Esophagus muscularis mucosa (tissue), 3 donors: ENCODE measurements at regions not wholly inside any gene's neighbourhood (a gene's known extent, or its start where the extent isn't known, plus 50 kb on each side); places are given as distances from the start of the nearest gene placed in this dataset.

ENCODE experiments used
- POLR2A ChIP-seq: fragments of 450-650 bp; IDR thresholded peaks from one replicate; pipeline ENCODE4 v1.6.1; 2017; ENCODE audit warnings: antibody characterized with exemption, moderate library complexity, mild to moderate bottlenecking, low read depth
- TF ChIP-seq, protein P1 (sequence below), 3 experiments: fragments of 200-600 bp in 2 of 3; fragments of 450-650 bp in 1 of 3; sonication (generic) in 2 of 3; IDR thresholded peaks; one replicate each; pipeline ENCODE4 v1.5.1; 2017 to 2019; ENCODE audit warnings: antibody characterized with exemption in 3 of 3, mild to moderate bottlenecking in 2 of 3, moderate library complexity in 1 of 3

GRCh38 chr7:106588422-106589197 is 72.3 kb downstream of the CCDC71L start:
- TF ChIP-seq, protein P1, sequence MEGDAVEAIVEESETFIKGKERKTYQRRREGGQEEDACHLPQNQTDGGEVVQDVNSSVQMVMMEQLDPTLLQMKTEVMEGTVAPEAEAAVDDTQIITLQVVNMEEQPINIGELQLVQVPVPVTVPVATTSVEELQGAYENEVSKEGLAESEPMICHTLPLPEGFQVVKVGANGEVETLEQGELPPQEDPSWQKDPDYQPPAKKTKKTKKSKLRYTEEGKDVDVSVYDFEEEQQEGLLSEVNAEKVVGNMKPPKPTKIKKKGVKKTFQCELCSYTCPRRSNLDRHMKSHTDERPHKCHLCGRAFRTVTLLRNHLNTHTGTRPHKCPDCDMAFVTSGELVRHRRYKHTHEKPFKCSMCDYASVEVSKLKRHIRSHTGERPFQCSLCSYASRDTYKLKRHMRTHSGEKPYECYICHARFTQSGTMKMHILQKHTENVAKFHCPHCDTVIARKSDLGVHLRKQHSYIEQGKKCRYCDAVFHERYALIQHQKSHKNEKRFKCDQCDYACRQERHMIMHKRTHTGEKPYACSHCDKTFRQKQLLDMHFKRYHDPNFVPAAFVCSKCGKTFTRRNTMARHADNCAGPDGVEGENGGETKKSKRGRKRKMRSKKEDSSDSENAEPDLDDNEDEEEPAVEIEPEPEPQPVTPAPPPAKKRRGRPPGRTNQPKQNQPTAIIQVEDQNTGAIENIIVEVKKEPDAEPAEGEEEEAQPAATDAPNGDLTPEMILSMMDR (IDR thresholded peaks at IDR 0.05) = no peak
- no peak for TF ChIP-seq POLR2A
